Prostate gland (tissue), 2 donors: ENCODE measurements at regions not wholly inside any gene's neighbourhood (a gene's known extent, or its start where the extent isn't known, plus 50 kb on each side); places are given as distances from the start of the nearest gene placed in this dataset.

Experiments used
- CTCF ChIP-seq, 4 experiments: fragments of 200-600 bp in 2 of 4; fragments of 450-650 bp in 2 of 4; sonication (generic) in 2 of 4; IDR thresholded peaks; 1 replicate in 3 of 4; 2 replicates in 1 of 4; pipeline ENCODE4 v1.5.1; 2016 to 2019; ENCODE audit warnings: antibody characterized with exemption in 4 of 4, mild to moderate bottlenecking in 2 of 4, moderate library complexity in 2 of 4
- POLR2A ChIP-seq: fragments of 450-650 bp; IDR thresholded peaks from one replicate; pipeline ENCODE4 v1.6.1; 2016; ENCODE audit warnings: antibody characterized with exemption, mild to moderate bottlenecking
- POLR2AphosphoS5 ChIP-seq: sonication (generic); formaldehyde crosslinking; IDR thresholded peaks from one replicate; pipeline ENCODE4 v1.6.1; 2017; ENCODE audit warnings: antibody characterized with exemption

- TF ChIP-seq CTCF (IDR thresholded peaks at IDR 0.05): no peak
- TF ChIP-seq POLR2A: no peak
- no peak for TF ChIP-seq POLR2AphosphoS5
These were observed 625.5 kb downstream of the JRKL start for GRCh38 chr11:97015327-97015726.
